Body of pancreas (tissue), 4 donors: ENCODE measurements at regions not wholly inside any gene's neighbourhood (a gene's known extent, or its start where the extent isn't known, plus 50 kb on each side); places are given as distances from the start of the nearest gene placed in this dataset.

Experiments used
- POLR2A ChIP-seq, 3 donors: fragments of 450-650 bp; IDR thresholded peaks; one replicate each; pipeline ENCODE4 v1.6.1; 2016; ENCODE audit warnings: antibody characterized with exemption in 3 of 3, mild to moderate bottlenecking in 2 of 3
- TF ChIP-seq, protein P1 (sequence below), 7 experiments: fragments of 450-650 bp in 4 of 7; fragments of 200-600 bp in 3 of 7; sonication (generic) in 3 of 7; IDR thresholded peaks; one replicate each; pipeline ENCODE4 v1.5.1; 2016 to 2019; ENCODE audit warnings: antibody characterized with exemption in 7 of 7

DNA sequence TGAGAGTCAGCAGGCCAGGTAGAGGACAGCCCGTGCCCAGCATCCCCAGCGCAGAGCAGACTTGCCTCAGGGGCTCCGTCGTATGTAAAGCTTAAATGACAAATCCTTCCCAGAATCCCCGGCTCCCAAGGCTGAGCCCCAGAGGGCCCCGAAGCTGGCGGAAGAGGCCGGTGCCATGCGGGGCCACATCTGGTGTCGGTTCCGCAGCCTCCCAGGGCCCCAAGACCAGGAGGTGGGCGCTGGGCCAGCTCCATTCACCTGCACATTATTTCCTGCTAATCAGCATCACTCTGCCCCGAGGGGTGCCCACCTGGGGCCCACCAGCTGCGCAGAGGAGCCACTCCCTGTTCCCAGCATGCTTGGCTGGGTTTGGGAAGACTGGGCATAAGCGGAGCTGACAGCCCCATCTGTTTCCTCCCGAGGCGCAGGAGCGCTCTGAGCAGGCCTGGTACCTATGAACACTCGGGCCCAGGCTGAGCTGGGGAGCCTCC lies 124.0 kb upstream of the PPP1R26 start:
- TF ChIP-seq POLR2A (IDR thresholded peaks at IDR 0.05): no peak
- TF ChIP-seq, protein P1, sequence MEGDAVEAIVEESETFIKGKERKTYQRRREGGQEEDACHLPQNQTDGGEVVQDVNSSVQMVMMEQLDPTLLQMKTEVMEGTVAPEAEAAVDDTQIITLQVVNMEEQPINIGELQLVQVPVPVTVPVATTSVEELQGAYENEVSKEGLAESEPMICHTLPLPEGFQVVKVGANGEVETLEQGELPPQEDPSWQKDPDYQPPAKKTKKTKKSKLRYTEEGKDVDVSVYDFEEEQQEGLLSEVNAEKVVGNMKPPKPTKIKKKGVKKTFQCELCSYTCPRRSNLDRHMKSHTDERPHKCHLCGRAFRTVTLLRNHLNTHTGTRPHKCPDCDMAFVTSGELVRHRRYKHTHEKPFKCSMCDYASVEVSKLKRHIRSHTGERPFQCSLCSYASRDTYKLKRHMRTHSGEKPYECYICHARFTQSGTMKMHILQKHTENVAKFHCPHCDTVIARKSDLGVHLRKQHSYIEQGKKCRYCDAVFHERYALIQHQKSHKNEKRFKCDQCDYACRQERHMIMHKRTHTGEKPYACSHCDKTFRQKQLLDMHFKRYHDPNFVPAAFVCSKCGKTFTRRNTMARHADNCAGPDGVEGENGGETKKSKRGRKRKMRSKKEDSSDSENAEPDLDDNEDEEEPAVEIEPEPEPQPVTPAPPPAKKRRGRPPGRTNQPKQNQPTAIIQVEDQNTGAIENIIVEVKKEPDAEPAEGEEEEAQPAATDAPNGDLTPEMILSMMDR (IDR thresholded peaks at IDR 0.05): no peak
